Activated T-helper 9 cell treated with anti-CD3 and anti-CD28 coated beads, Interleukin-2, amount 50 U/mL, for 16 hours (primary cell): ENCODE measurements at regions not wholly inside any gene's neighbourhood (a gene's known extent, or its start where the extent isn't known, plus 50 kb on each side); places are given as distances from the start of the nearest gene placed in this dataset.
"Not testable (repeated sequence)": the region's sequence is repeated elsewhere in the genome, so short reads cannot be mapped to it uniquely, and the experiment has no call there.

Experiments
- DNase-seq: peaks from one replicate; pipeline ENCODE4 v3.0.0-alpha.2; 2020; ENCODE audit warnings: low read depth

DNA sequence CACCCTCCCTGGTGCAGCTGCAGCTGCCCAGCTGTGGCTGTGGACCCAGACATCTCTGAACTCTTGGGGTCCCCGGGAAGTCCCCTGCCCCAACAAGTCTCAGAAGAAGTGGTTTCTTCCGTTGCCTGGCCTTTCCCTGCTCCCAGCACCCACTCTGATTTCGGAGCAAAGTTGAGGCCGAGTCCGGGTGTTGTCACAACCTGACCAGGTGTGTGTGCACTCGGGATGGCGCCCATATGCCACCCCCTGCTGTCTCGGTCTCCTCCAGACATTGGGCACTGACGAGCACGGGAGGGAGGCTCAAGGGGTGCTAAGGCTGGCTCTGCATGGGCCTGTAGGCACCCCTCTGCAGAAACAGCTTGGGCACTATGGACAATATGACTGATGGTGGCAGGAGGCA is 1055.3 kb downstream of the REEP3 start:
- no peak for DNase-seq

DNA sequence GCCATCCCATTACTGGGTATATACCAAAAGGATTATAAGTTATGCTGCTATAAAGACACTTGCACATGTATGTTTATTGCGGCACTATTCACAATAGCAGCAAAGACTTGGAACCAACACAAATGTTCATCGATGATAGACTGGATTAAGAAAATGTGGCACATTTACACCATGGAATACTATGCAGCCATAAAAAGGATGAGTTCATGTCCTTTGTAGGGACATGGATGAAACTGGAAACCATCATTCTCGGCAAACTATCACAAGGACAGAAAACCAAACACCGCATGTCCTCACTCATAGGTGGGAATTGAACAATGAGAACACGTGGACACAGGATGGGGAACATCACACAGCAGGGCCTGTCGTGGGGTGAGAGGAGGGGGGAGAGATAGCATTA is 1057.6 kb downstream of the REEP3 start:
- DNase-seq: not testable (repeated sequence)

DNA sequence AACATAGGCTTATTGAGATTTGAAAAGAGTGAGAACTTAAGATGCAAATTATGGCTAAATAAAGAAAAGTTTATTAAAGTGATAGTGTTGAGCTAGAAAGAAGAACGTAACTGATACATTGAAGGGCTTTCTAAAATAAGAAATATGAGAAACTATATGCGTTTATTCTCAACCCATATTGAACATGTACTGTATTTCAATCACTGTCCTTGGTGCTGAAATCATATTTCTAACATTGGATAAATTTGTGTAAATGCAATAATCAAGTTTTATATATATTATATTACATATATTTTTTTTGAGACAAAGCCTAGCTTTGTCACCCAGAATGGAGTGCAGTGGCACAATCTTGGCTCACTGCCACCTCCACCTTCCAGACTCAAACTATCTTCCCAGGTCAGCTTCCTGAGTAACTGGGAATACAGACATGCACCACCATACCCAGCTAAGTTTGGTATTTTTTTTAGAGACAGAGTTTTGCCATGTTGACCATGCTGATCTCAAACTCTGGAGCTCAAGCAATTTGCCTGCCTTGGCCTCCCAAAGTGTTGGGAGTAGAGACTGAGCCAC is 1065.8 kb downstream of the REEP3 start:
- no peak for DNase-seq

DNA sequence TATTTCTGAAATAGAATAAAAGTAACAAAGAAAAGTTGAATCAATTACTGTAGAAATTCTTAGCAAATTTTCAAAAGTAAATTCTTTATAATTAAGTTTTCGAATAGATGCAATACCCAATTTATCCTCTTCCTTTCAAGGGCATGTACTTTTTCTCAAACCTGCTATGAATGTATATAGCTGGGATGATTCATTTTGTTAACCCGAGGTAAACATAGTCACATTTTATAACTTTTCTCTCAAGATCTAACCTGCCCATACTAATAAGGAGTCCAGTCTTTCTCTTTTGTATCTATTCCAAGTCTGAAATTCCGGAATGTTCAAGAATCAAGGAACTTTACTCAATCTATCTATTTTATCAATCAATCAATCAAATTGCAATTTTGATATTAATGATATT is 1072.9 kb downstream of the REEP3 start:
- DNase-seq: no peak

DNA sequence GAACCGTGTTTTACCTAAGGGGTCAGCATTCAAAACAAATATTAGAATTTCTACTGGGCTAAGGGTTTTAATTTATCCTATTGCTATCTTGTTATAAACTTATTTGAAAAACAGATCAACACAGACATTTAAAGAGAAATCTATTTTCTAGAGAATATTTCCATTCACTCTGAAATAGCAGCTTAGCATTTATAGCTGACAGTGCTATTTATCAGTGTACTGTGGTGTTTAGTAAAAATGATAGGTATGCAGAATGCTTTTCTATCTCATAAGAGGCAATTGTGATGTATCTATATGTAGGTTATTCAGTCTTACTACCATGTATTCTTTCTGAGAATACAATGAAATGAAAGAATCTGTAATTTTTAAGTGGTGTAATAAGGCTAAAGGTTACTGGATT is 1077.4 kb downstream of the REEP3 start:
- no peak for DNase-seq

DNA sequence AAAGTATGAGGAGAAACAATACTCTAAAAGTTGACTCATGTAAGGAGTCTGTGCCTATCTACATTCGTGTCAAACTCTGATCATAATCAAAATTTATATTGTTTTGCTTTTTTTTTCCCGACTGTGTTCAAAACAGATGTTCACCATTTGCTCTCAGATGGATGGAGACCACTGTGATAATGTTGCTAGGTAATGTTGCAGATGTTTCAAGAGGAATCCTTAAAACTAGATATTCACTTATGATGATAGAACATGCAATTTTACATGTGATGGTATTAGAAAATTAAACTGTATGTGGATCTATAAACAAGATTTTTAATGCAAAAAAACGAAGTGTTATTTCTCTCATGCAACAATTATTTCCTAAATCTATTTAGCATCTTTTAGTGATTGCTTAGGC is 1080.1 kb downstream of the REEP3 start:
- DNase-seq: no peak

DNA sequence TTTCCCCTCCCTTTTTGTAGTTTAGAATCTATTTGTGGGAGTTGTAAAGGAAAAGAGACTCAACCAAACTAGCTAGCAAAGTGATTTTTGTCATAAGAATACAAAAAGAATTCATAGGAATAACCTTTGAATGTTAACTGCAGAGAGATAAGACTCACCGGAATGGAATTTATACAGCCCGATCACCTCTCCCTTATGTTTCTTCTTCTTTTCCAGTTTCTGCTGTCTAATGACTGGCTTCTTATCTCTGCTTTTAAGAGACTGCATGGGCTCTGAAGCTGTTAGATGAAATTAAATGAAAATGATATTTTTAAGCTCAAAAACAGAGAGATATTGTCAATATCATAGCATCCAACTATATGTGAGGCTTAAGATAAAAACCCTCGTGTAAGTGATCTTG is 1095.9 kb downstream of the REEP3 start:
- no peak for DNase-seq

DNA sequence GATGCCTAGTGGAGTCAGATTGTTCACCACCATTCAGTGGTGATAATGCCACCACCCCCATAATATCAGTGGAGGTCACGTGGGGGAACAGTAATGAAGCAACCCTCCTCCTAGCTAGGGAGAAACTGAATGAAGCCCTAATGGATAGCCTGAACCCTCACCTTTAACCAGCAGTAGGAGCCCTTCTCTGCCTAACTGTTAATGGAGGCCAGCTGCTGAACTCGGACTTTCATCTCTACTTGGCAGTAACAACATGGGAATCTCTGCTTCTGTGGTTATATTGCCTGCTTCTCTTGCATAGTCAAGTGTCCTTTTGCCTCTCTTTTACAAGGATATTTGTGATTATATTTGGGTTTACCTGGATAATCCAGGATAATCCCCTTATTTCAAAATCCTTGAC is 1097.9 kb downstream of the REEP3 start:
- no peak for DNase-seq

DNA sequence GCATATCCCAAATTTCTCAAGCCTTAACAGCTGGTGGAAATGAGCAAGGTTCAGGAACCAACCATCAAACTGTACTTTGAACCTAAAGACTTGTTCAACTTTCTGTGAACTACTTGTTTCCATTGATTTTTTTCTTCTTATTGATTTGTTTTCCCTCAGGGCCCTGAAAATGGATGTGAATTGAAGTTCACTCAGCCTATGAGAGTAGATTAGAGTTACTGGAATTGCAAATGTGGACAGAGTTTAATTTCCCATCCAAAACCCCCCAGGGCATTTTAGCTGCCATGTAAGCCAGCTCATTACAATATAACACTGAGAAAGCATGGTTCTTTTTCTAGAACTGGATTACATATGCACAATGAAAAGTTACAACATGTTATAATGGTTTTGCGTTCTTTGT is 1105.7 kb downstream of the REEP3 start:
- no peak for DNase-seq

DNA sequence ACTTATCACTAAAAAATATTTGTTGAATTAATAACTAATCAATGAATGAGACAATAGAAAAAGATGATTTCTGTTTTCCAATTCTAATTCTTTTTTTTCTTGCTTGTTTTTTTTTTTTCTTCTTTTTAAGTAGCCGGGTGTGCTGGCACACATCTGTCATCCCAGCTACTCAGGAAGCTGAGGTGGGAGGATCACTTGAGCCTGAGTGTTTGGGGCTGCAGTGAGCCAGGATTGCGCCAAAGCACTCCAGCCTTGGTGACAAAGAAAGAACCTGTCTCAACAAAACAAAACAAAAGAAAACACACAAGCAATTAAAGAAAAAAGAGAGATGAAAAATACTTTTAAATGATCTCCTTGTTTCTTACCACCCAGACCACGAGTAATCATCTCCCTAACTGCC is 1109.3 kb downstream of the REEP3 start:
- no peak for DNase-seq

DNA sequence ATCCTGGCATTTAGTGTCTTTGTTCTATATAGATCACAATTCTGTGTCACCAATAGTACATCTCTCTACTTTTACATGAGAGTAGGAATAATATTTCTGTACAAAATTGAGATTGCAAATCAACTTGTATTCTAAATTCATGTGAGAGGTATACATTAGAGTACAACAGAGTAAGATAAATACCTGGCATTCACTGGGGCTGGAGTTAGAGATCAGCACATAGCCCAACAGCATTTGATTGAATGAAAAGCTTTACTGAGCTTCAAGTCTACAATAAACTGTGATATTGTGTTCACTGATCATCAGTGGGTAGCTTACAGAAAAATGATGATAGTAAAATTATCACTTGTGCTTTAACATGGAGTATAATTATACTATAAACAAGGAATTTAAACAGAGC is 1114.7 kb downstream of the REEP3 start:
- no peak for DNase-seq

DNA sequence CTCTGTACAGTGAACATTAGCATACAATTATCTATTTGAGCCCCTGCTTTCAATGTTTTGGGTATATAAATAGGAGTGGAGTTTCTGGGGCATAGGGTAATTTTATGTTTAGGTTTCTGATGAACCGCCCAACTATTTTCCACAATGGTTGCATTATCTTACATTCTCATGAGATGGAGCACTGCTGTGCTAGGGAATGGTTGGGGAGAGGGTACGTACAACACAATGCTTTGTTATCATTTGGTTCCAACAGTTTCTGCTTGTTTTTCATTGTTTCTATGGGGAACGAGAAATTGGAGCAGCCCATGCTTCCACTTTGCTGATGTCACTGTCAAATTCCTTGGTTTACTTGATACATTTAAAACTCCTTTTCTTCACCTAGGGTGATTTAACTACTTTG is 1115.3 kb downstream of the REEP3 start:
- no peak for DNase-seq

DNA sequence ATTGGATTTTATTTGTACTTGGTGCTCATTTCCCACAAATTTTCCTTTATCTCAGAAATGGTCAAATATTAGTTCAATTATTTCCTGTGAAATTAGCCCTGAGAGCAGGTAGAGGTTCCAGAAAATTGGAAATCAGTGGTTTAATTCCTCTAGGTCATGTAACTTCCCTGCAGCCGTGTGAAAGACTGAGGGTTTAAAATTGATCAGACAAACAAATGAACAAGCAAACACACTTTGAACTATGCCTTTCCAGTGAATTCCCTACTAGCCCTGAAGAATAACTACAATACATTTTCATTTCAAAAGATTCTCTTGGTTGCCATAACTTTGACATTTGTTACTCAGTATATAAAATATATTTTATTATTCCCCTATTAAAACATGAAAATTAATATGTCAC is 1116.7 kb downstream of the REEP3 start:
- no peak for DNase-seq

DNA sequence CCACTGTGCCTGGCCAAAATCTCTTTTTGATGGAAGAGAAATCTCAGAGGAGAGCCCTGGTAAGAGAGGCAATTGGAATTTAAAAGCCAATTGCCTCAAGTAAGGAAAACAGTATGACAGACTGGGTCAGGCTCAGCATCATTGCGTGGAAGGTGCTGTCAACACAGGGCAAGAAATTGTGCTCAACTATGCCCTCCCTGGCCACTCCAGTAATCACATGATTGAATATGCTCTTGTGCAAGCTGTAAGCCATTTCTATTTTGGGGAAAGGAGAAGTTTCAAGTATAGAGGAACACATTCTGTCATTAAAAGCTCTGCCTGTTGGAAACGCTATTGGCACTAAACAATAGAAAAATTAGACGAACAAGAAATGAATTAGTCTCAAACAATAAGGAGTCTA is 1127.7 kb downstream of the REEP3 start:
- DNase-seq: no peak

DNA sequence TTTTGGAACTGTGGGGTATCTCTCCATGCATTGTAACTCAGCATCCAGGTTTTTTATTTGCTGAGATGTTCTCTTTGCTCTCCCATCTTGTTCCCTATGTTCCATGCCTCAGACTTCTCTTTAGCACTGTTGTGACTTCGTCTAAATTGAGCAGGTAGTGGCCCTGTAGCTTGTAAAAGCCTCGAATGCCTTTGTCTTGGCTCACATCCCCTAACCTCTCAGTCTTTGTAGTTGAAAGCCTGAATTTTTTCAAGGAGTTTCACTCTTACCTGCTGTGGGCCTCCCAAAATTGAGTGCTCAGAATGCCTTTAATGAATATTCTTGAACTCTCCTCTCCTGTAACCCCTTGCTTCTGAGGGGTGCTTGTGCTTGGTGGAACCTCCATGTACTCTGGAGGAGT is 1137.3 kb downstream of the REEP3 start:
- no peak for DNase-seq

DNA sequence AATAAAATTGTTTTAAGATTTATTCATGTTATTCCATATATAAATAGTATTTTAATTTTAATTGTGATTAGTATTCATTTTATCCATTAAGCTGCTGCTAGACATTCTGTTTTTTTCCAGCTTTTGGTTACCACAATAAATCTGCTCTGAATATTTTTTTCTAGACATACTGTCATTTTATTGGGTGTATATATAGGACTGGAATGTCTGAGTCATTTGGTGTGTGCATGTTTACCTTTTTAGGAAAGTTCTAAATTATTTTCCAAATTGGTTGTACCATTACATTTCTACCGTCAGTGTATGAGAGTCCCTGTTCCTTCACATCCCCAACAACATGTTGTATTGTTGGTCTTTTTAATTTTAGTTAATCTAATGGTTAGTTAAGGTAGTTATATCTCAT is 1138.1 kb downstream of the REEP3 start:
- no peak for DNase-seq

DNA sequence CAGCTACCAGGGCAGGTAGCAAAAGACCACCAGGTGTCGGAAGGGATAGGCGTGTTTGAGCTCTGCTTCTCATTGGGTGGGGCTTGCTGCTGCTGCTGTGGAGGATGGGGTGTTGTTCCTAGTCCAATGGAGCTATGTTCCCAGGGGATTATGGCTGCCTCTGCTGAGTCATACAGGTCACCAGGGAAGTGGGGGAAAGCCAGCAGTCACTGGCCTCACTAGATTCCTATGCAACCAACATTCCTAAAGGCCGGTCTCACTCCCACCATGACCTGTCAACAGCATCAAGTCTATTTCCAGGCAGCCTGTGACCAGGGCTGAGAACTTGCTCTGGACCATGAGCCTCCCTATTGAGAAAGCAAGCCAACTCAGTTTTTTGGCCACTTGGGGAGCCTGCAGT is 1160.8 kb downstream of the REEP3 start:
- DNase-seq: no peak

DNA sequence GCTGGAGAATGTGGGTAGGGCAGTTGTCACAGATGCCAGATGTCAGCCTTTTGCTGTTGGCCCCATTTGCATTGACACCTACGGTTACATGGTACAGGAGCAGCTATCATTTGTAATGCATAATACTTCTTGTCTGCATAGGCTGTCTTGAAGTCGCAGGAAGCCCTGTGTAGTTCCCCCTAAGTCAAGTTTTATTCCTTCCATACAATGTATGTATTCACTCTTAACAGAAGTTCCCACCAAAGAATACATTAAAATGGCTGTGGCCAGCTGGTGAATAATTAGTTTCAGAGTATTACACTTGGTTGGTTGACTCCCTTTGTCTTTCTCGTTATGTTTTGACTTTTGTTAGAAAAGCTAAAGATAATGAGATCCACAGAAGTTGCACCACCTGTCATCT is 1169.0 kb downstream of the REEP3 start:
- DNase-seq: no peak

DNA sequence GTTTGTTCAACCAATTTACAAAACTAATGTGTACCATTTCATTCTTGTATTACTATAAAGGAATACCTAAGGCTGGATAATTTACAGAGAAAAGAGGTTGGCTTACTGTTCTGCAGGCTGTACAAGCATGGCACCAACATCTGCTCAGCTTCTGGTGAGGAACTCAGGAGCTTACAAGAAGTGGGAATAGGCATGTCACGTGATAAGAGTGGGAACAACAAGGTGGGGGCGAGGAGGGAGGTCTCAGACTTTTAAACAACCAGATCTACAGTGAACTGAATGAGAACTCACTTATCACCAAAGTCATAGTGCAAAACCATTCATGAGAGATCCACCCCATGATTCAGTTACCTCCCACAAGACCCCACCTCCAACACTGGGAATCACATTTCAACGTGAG is 1178.0 kb downstream of the REEP3 start:
- DNase-seq: no peak

DNA sequence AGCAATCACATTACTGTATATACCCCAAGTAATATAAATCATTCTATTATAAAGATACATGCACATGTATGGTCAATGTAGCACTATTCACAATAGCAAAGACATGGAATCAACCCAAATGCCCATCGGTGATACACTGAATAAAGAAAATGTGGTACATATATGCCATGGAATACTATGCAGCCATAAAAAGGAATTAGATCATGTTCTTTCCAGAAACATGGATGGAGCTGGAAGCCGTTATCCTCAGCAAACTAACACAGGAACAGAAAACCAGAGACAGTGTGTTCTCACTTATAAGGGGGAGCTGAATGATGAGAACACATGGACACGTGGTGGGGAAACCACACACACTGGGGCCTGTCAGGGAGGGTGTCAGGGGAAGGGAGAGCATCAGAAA is 1180.9 kb downstream of the REEP3 start:
- DNase-seq: not testable (repeated sequence)

DNA sequence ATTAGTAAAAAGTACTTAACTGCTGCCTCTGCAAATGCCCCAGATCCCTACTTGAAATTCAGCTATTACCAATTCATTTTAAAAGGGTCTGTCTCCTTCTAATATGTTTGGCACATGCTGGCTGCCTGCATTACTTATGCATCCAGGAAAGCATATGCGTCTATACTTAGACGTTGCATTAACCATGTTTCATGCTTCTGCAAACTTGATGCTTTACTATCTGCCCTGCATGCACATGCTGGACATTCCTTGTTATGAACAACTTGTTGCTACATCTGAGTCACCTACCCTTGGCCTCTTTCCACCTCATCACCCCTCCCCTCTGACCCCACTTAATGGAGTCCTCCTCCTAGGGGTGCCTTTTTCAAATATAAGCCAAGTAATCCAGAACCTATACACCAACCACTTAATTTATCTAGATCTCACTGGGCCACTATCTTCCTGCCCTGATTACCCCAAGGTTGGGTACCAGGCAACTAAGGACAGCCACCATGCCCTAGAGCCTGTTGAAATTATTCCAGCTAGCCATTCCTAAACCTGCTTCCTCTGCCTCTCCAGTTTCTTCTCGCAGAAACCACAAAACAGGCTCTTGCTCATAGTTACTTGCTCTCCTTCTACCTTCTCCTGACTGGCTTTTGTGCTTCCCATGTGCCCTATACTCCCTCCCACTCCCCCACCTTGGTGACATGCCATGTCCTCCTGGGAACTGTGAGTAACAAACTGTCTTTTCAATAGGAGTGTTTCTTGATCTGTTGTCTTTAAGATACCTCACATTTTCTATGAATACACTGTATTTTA is 1187.9 kb downstream of the REEP3 start:
- DNase-seq: no peak

DNA sequence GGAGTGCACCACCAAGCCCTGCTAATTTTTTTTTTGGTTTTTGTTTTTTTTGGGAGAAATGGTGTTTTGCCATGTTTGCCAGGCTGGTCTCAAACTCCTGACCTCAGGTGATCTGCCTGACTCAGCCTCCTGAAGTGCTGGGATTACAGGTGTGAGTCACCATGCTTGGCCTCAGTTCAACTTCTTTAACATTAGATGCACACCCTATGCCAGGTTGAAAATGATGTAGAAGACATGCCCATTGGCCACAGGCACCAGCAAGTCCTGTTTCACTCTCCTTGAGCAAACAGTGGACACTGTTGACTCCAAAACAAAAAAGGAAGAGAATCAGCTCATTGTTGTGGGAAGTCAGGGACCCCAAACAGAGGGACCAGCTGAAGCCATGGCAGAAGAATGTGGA is 1205.3 kb downstream of the REEP3 start:
- no peak for DNase-seq

DNA sequence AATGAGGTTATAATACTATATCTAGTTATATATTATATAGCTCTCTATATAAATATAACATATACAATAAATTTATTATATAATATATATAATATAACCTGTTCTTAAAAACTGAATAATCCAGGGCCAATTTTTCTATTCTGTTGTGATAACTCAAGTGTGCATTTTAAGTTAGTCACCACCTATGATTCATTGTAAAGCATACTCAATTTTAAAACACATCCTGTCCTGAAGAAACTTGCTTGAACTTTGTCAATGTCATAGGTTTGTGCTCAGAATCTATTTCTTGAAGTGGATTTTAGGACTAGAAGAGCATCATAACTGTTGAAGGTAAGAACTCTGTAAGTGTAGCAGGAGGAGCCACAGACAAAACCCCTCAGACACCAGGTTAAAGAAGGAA is 1209.8 kb downstream of the REEP3 start:
- no peak for DNase-seq

DNA sequence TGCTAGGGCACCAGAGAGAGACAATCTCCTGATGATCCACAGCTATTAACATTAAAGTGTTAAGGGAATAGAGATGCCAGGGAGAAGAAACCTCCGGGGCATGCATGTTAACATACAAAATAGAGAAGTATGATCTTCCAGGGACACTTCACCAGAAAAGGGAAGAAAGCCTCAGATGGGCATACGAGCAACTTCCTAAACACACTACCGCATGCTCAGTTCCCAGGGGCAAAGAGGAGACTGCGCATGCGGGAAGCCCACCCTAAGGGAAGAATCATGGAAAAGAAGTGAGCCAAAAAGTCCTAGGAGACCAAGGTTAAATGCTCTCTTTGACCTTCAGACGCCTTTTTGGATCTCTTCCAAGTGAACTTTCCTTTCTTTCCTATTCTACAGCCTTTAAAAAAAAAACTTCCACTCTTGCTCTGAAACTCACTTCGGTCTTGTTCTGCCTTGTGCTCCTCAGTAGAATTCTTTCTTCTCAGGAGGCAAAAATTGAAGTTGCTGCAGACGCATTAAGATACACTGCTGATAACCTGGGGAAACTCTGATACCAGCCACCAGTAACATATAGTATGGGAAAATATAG is 1211.3 kb downstream of the REEP3 start:
- DNase-seq: no peak
